ENCODE measurements at regions not wholly inside any gene's neighbourhood (a gene's known extent, or its start where the extent isn't known, plus 50 kb on each side); places are given as distances from the start of the nearest gene placed in this dataset.

DNA sequence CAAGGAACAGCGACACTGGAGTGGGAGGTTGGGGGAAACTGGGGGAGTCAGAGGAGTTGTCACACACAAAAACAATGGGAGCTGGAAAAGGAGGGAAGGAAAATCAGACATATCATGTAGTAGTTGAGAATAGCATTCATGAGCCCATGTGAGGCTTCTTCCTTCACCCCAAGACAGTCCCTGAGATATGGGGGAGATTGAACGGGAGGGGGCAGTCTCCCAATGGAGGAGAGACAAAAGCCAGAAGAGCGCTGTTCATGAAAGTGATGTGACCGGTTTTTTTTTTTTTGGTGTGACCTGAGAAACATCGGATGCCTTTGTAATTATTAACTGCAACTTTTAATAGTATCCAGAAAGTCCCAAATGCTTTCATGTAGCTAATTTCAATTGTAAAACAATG is 631.8 kb upstream of the KLF12 start:
- no peak overlapping the region for H3K4me2 ChIP-seq (ENCODE audit: low read depth, low read length)
- no peaks in the 10 kb centered on the region for H3F3A ChIP-seq (ENCODE audit: insufficient read depth, low read length)
- no peaks in the 10 kb centered on the region for H3K9me3 ChIP-seq (replicated peaks; ENCODE audit: insufficient read depth, low read length)
- H3K9ac ChIP-seq (ENCODE audit: low read length), result no peak overlapping the region
- H3K79me2 ChIP-seq (ENCODE audit: low read length), result no peaks in the 10 kb centered on the region
- no peaks in the 10 kb centered on the region for H3K36me3 ChIP-seq (replicated peaks; ENCODE audit: insufficient read depth, low read length)
- H3K4me1 ChIP-seq (ENCODE audit: low read length), result no peaks in the 10 kb centered on the region
- H3K27ac ChIP-seq (ENCODE audit: low read length), result no peak overlapping the region
- H3K4me3 ChIP-seq (ENCODE audit: low read length), result no peak overlapping the region
- DNase-seq, result no peak
- TF ChIP-seq EZH2phosphoT487 (IDR thresholded peaks at IDR 0.05; ENCODE audit: low read length), result no peak
- no peak for TF ChIP-seq EZH2 (optimal IDR thresholded peaks at IDR 0.05; ENCODE audit: low read depth, low read length)
- TF ChIP-seq, protein P1, sequence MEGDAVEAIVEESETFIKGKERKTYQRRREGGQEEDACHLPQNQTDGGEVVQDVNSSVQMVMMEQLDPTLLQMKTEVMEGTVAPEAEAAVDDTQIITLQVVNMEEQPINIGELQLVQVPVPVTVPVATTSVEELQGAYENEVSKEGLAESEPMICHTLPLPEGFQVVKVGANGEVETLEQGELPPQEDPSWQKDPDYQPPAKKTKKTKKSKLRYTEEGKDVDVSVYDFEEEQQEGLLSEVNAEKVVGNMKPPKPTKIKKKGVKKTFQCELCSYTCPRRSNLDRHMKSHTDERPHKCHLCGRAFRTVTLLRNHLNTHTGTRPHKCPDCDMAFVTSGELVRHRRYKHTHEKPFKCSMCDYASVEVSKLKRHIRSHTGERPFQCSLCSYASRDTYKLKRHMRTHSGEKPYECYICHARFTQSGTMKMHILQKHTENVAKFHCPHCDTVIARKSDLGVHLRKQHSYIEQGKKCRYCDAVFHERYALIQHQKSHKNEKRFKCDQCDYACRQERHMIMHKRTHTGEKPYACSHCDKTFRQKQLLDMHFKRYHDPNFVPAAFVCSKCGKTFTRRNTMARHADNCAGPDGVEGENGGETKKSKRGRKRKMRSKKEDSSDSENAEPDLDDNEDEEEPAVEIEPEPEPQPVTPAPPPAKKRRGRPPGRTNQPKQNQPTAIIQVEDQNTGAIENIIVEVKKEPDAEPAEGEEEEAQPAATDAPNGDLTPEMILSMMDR (IDR thresholded peaks at IDR 0.05; ENCODE audit: low read length), result no peak
- H2AFZ ChIP-seq (ENCODE audit: low read length), result no peak overlapping the region
- H3K9me2 ChIP-seq (replicated peaks; ENCODE audit: insufficient read depth, low read length), result no peaks in the 10 kb centered on the region
- H3K27me3 ChIP-seq (replicated peaks; ENCODE audit: insufficient read depth, low read length), result no peaks in the 10 kb centered on the region
- no peaks in the 10 kb centered on the region for H4K20me1 ChIP-seq (ENCODE audit: insufficient read depth, low read length)

DNA sequence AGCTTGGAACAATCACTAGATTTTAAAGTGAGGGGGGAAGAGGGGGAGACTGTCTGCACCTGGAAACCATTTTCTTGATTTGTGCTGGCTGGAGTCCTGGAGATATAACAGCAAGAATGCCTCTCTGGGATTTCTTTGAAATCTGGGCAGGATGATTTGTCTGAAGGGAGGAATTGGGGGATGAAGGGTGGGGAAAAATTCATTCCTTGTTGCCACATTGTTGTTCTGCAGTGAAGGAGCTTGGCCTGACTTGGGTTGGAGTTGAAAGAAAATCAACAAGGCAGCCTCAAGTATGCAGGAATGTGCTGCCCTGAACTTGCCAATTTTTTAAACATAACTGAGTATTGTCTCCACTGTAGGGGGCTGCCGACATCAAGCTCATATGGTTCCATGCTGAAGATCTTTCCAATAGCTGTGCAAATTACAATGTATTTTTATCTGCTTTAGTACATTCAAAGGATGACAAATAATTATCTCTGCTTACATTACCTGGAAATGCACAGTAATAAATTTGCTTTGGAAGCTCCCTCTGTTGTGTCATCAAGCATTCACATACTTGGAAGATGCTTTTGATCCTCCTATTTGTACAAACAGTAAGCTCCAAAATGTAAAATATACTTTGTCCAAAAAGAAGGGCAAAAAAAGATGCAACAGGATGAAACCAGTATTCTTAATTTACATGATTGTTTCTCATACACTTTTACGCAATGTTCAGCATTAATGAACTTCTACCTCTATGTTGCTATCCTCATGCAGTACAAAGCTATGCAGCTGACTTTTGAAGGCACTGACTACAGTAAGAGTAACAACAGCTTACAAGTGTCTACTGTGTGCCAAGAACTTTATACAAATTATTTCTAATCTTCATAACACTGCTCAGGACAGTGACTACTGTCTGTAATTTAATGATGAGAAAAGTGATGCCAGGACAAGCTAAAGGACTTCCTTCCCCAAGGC is 627.9 kb upstream of the KLF12 start:
- Histone ChIP-seq H3K79me2 (ENCODE audit: low read length) (no peaks in the 10 kb centered on the region), H3F3A (ENCODE audit: insufficient read depth, low read length) (no peaks in the 10 kb centered on the region), H3K27ac (ENCODE audit: low read length) (no peak overlapping the region), H4K20me1 (ENCODE audit: insufficient read depth, low read length) (no peaks in the 10 kb centered on the region), H3K4me2 (ENCODE audit: low read depth, low read length) (no peak overlapping the region), H3K4me1 (ENCODE audit: low read length) (no peaks in the 10 kb centered on the region), H3K4me3 (ENCODE audit: low read length) (no peak overlapping the region), H3K9ac (ENCODE audit: low read length) (no peak overlapping the region), H3K9me2 (replicated peaks; ENCODE audit: insufficient read depth, low read length) (no peaks in the 10 kb centered on the region), H3K9me3 (replicated peaks; ENCODE audit: insufficient read depth, low read length) (no peaks in the 10 kb centered on the region), H2AFZ (ENCODE audit: low read length) (no peak overlapping the region), H3K27me3 (replicated peaks; ENCODE audit: insufficient read depth, low read length) (no peaks in the 10 kb centered on the region), H3K36me3 (replicated peaks; ENCODE audit: insufficient read depth, low read length) (no peaks in the 10 kb centered on the region)
- no peak for DNase-seq
- TF ChIP-seq, protein P1 (IDR thresholded peaks at IDR 0.05; ENCODE audit: low read length), result no peak
- TF ChIP-seq EZH2 (optimal IDR thresholded peaks at IDR 0.05; ENCODE audit: low read depth, low read length) (no peak), EZH2phosphoT487 (IDR thresholded peaks at IDR 0.05; ENCODE audit: low read length) (no peak)

DNA sequence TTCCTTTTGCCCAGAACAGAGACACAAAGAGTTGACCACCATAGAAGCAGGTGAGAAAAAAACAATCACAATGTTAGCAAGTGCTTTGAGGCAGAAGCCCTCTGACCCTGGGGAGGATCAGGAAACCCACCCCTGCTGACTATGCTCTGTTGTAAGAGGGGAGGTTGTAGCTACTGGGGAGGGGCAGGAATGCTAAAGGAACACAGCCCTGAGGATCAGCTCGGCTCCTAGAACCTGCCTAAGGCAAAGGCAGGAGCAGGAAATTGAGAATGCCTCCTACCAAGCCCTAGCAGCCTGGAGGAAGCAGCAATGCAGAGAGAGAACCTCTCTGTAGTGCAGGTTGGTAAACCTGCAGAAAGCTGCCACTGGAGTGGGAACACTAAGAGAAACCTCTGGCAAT is 624.0 kb upstream of the KLF12 start:
- no peaks in the 10 kb centered on the region for H3K79me2 ChIP-seq (ENCODE audit: low read length)
- no peak overlapping the region for H2AFZ ChIP-seq (ENCODE audit: low read length)

More for the DNA sequence above, 624.0 kb upstream of the KLF12 start:
- no peak overlapping the region for H3K4me3 ChIP-seq (ENCODE audit: low read length)
- no peak overlapping the region for H3K9ac ChIP-seq (ENCODE audit: low read length)
- TF ChIP-seq, protein P1 (IDR thresholded peaks at IDR 0.05; ENCODE audit: low read length), result no peak
- TF ChIP-seq EZH2phosphoT487 (IDR thresholded peaks at IDR 0.05; ENCODE audit: low read length) (no peak), EZH2 (optimal IDR thresholded peaks at IDR 0.05; ENCODE audit: low read depth, low read length) (no peak)
- no peaks in the 10 kb centered on the region for H3F3A ChIP-seq (ENCODE audit: insufficient read depth, low read length)
- no peaks in the 10 kb centered on the region for H4K20me1 ChIP-seq (ENCODE audit: insufficient read depth, low read length)
- DNase-seq, result no peak
- H3K9me3 ChIP-seq (replicated peaks; ENCODE audit: insufficient read depth, low read length), result no peaks in the 10 kb centered on the region
- H3K4me2 ChIP-seq (ENCODE audit: low read depth, low read length), result no peak overlapping the region
- no peaks in the 10 kb centered on the region for H3K27me3 ChIP-seq (replicated peaks; ENCODE audit: insufficient read depth, low read length)
- no peaks in the 10 kb centered on the region for H3K4me1 ChIP-seq (ENCODE audit: low read length)
- H3K27ac ChIP-seq (ENCODE audit: low read length), result no peak overlapping the region
- H3K36me3 ChIP-seq (replicated peaks; ENCODE audit: insufficient read depth, low read length), result no peaks in the 10 kb centered on the region
- no peaks in the 10 kb centered on the region for H3K9me2 ChIP-seq (replicated peaks; ENCODE audit: insufficient read depth, low read length)
